SU-DHL-6 (cell line): ENCODE measurements at regions not wholly inside any gene's neighbourhood (a gene's known extent, or its start where the extent isn't known, plus 50 kb on each side); places are given as distances from the start of the nearest gene placed in this dataset.

Experiments used
- EZH2phosphoT487 ChIP-seq: fragments of 200-600 bp; sonication (generic), shearing (Covaris generic); conservative IDR thresholded peaks from 2 replicates; pipeline ENCODE4 v1.6.1; 2018; ENCODE audit warnings: mild to moderate bottlenecking, antibody characterized with exemption, low read length, moderate library complexity, mixed read lengths
- TF ChIP-seq, protein P1 (sequence below): fragments of 200-600 bp; sonication (generic); IDR thresholded peaks from one replicate; pipeline ENCODE4 v1.5.1; 2017; ENCODE audit warnings: antibody characterized with exemption, mild to moderate bottlenecking, low read length, moderate library complexity; ENCODE audit not compliant: insufficient read depth, poor library complexity, severe bottlenecking

DNA sequence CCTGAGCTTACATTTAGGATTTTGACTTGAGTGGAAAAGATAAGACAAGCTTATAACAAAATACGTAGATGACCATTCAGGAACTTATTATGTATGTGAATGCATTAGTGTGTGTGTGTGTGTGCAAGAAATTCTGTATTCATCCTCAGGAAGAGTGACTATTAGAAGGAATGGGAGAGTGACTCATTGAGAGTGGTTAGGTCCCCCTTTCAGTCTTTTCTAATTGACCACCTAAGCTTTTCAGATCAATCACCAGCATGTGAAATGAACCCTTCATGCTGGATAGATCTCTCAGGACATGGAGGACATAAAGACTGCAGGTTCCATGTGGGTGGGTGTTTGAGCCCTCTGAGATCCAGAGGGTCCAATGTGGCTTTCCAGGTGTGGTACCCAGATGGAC lies 153.5 kb downstream of the MBL2 start:
- TF ChIP-seq, protein P1, sequence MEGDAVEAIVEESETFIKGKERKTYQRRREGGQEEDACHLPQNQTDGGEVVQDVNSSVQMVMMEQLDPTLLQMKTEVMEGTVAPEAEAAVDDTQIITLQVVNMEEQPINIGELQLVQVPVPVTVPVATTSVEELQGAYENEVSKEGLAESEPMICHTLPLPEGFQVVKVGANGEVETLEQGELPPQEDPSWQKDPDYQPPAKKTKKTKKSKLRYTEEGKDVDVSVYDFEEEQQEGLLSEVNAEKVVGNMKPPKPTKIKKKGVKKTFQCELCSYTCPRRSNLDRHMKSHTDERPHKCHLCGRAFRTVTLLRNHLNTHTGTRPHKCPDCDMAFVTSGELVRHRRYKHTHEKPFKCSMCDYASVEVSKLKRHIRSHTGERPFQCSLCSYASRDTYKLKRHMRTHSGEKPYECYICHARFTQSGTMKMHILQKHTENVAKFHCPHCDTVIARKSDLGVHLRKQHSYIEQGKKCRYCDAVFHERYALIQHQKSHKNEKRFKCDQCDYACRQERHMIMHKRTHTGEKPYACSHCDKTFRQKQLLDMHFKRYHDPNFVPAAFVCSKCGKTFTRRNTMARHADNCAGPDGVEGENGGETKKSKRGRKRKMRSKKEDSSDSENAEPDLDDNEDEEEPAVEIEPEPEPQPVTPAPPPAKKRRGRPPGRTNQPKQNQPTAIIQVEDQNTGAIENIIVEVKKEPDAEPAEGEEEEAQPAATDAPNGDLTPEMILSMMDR, result no peak
- no peak for TF ChIP-seq EZH2phosphoT487
